ENCODE measurements at regions not wholly inside any gene's neighbourhood (a gene's known extent, or its start where the extent isn't known, plus 50 kb on each side); places are given as distances from the start of the nearest gene placed in this dataset.

DNA sequence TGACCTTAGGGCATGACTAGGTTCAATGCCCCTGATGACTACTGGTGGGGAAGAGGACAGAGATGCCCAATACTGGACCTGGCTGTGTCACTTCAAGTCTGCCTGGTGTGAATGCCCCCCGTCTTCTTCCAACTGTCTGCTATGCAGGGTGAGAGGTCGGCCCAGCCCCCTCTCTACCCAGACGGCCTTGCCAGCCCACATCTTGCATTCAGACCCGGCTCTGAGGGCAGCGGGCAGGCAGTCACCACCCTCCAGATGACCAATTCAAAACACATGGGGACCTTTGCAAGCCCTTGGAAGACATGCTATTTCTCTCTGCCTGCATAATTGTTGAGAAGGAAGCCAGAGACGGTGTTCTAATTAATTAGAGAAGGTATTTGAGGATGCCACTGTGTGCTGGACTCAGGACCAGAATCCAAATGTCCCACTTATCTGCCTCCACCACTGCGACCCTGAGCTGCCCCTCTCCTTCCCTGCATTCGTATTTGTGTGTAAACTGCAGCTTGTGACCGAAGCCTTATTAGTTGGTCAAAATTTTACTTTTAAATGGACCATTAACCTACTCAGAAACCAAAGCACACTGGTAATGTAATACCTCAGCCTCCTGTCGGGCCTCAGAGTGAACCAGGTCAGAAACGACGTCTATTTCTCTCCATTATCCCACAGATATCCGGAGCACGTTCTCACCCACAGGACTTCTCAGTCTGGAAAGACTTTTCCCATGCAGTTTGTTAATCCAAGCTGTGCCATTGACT, 407.0 kb downstream of the ZNF536 start:
- DNase-seq, result no peak

DNA sequence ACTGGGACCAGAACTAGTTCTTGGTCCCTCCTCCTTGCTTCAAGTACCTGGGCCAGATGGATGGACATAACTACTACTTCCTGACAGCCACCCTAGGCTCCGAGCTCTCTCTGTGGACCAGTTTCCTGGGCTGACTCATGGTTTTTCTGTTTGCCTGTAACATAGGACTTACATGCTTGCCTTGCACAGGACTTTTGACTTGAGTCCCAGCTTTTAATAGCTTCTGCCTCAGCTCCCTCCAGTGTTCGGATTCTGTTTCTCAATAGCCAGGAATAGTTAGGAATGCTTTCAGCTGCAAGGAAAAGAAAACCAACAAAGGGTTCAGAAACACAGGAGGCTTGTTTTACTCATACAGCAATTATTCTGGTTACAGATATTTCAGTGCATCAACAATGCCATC, 405.9 kb downstream of the ZNF536 start:
- no peak for DNase-seq

DNA sequence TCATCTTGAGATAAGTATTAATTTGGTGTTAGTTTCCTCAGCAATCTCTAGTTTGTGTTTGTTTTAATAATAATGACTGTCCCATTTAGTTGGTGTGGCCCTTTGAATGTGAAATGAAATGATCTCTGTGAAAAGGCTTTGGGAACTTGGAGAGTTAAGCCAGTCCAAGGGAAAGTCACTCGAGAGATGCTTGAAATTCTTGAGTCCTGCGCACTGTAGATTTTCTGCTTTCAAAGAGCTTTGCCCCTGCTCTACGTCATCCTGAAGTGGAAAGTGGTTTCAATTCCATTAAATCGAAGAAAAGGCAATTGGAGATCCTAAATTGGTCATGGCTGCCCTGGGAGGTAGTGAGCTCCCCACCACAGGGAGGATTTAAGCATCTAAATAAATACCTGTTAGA, 403.8 kb downstream of the ZNF536 start:
- no peak for DNase-seq

- no peak for DNase-seq
These were observed 402.1 kb downstream of the ZNF536 start for GRCh38 chr19:30774252-30774766.

GRCh38 chr19:30762651-30763050, 390.5 kb downstream of the ZNF536 start:
- no peak for DNase-seq

DNA sequence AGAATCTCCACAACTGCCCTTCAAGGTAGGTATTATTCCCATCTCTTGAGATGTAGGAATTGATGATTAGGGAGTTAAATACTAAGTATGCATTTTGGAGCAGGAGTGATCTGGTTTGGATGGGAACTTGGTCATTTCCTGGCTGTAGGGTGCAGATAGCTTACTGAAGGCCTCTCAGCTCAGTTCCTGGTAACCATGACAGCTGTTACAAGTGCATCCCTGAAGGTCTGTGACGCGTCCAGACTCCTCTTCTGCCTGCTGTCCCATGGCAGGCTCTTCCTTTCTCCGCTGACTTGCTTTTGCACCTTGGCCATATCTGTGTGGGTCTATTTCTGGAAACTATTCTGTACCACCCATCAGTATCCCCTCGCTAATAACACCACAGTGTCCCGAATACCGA, 387.8 kb downstream of the ZNF536 start:
- no peak for DNase-seq

- no peak for DNase-seq
These were observed 385.8 kb downstream of the ZNF536 start for GRCh38 chr19:30757837-30758617.

DNA sequence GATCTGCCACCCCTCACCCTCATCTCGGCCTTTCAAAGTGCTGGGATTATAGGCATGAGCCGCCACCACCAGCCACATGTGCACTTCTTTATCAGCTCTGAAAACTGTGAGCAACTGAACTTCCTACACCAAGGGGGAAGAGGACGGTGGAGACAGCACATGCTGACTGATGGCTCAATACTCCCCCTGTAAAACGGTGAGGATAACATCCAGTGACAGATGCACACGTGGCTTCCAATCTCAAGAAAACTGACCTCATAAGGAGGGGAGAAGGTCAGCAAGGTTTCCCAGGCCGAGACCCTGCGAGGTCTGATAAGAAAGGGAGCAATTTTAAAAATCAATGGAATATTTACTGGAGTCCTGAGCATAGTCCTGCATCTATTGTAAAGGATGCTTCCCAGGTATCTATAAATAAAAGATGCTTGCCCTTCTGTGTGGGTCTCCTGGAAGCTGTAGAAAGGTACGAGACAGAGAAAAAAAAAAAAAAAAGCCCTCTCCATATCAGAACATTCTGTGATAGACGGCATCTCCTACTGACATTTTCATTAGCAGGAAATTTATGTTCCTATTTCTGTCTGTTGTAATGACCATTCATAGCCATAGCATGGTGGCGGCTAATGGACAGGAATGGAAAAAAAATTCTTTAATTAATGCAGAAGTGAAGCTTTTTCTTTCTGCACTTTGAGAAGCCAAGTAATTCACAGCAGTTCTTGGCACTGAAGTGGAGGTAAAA, 385.1 kb downstream of the ZNF536 start:
- no peak for DNase-seq

GRCh38 chr19:30755581-30755980, 383.4 kb downstream of the ZNF536 start:
- DNase-seq, result no peak

GRCh38 chr19:30754162-30754561, 382.0 kb downstream of the ZNF536 start:
- no peak for DNase-seq

DNA sequence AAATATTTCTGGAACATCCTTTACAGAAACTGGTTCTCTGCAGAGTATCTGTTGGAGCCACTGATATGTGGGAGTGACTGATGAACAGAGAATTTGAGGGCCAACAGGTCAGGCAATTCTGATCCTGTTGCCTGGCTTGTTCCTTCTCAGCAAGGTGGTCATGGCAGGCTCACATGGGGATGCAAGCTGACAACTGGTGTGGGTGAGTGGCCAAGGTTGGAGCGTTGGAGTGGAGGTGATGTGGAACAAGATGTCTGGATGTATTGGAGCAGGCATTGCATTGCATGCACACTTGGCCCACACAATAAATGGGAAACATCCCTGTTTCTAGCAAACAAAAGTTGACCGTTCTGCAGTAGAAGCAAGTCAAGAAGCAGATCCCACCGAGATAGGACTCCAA, 380.7 kb downstream of the ZNF536 start:
- no peak for DNase-seq

- no peak for DNase-seq
These were observed 380.0 kb downstream of the ZNF536 start for GRCh38 chr19:30752201-30752600.

DNA sequence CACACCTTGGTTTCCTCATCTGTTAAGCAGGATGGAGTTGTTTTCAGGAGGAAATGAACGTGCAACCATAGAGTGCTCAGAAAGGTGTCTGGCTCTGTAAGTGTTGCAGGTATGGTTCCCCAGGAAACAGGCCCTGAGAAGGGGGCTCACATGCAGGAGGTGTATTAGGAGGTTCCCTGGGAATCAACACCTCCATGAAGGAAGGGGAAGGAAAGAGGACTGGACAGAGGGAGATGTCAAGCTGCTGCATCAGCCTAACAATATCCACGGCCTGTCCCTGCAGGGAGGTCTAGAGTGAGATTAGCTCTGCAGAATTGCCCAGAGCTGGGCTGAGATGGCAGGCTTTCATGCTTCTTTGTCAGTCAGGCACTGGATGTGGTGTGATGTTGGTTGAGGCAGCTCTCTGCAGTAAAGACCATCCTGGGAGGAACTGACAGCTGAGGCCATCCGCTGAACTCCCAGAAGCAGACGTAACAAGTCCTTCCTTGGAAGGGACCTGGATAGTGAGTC, 373.3 kb downstream of the ZNF536 start:
- no peak for DNase-seq

GRCh38 chr19:30744741-30745475, 372.7 kb downstream of the ZNF536 start:
- no peak for DNase-seq

GRCh38 chr19:30743702-30744101, 371.5 kb downstream of the ZNF536 start:
- no peak for DNase-seq

GRCh38 chr19:30743011-30743410, 370.8 kb downstream of the ZNF536 start:
- DNase-seq, result no peak

DNA sequence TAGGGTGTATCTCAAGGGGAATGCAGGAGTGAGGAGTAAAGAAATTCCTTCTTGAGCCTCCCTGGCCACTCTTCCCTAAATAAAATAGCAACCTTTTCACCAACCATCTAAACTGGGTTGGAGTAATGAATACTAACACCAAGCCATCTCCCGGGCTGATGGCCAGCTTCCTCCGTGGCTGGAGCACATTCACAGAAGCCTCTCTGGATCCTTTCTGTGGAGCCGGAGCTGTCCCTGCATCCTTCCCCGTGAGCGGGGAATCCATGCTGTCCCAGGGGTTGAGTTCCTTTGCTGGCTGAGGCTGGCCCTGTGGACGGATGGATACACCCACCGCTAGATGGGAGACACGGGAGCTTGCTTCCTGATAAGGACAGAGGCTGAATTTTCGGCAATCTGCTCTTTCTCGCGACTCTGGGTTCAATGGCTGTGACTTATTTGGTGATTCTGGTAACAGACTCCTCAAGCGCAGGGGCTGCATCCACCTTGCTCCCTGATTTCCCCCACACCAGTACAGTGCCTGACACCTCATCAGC, 370.3 kb downstream of the ZNF536 start:
- DNase-seq, result no peak

DNA sequence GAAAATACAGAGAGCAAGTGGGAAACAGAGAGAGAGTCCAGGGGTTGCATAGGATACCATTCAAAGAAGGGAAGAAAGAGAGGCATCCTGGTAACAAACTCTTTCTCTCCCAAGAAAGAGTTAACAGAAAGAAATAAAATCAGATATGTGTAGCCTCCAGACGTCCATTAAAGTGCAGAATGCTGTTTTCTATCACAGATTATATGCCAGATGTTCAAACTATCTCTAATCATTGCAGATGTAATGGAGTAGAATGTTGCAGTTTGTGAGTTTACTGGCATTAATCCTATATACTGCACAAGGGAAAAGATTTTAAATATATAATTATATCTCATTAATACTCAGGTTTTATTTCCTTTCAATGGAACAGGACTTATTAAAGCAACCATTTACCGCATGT, 369.4 kb downstream of the ZNF536 start:
- DNase-seq, result no peak

DNA sequence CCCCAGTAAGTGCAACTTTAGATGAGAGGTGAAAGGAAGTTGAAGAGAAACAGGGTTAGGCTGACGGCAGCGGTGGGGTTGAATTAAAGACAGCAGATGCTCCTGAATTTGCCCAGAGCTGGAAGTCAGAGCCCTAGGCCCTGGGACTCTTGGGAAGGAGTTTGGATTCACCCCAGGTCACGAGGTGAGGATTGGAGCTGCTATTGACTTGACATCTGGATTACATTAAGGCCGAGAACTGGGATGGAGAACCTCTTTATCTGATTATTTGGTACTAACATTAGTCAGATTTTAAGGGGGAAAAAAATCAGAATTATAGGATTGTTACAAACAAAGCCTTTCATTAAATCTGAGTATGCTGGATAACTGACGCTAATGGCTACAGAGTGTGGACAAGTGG, 367.2 kb downstream of the ZNF536 start:
- DNase-seq, result no peak

- DNase-seq, result no peak
These were observed 365.9 kb downstream of the ZNF536 start for GRCh38 chr19:30738047-30738446.

DNA sequence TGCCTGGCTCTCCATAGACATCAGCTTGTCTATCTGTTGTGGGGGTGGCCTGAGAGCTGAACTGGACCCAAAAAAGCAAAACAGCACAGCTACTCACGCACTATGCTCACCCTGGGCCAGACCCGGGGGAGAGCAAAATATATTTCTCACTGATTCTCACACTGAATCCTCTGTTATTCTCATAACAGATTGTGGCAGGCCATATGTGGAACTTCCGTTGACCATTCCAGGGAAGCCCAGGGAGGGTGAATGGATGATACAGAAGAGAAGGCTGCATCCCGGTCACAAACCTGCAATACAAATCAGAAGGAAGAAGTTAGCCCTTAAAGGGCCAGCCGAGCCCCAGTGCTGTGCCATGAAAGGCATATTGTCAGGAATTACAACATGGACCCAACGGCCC, 362.5 kb downstream of the ZNF536 start:
- no peak for DNase-seq

DNA sequence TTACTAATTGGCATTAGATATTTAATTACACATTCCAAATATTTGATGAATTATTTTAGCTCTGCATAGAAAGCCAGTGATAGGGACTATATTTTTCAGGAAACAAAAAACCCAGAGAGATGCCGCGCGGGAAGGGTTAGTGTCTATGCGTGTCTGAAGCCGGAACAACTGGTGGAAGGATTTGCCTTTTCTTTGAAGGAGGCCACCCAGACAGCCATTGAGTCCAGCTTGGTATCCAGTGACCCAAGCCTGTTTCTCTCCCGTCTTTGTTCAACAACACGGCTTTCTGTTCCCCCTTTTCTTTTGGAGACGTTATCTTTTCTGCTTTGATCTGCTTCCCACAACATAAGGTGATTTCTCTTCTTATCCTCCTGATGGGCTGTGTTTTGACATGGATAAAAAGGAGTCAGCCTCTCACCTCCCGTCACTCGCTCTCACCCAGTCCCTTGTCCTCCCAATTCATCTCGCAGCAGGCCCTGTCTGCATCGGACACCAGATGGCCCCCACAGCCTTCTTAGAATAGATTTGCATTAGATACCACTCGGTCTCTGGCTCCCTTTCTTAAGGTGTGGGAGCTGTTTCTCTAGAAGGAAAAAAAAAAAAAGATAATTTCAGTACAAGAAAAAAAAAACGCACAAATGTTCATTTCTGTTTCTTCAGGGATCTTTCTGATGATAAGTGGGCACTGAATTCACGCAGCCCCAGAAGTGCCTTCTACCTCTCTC, 361.8 kb downstream of the ZNF536 start:
- DNase-seq, result no peak

Data from DMS53 (cell line).